Amygdala (tissue), 56 donors: ENCODE measurements at regions not wholly inside any gene's neighbourhood (a gene's known extent, or its start where the extent isn't known, plus 50 kb on each side); places are given as distances from the start of the nearest gene placed in this dataset.

ENCODE experiments used
- DNase-seq, 56 donors: peaks; one replicate each; lab custom pipeline; 2025; lab: John Stamatoyannopoulos, UW

DNA sequence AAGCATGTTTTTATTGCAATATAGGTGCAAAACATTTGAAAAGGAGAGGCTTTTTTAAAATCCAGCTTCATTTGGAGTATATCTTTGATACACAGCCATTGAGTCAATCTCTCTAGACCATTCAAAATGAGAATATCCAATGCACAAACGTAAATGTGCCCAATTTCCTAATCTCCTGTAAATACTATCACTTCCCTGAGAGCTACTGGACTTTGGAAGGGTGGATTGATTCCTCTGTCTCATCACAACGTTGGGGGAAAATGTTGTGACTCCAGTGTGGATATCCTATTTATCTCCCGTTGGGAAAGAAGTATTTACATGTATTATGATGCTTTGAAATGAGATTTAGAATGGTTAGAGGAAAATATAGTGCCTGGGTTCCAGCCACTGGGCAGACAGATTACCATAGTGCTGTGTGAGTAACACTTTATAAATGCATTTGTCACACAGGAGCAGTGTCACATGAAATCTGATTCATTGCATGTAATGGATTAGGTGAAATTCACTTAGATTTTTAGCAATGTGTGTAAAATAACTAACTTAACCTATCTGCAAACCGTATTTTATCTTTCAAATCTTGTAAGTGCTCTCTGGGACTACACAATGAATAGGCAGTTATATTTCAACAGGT, 64.4 kb upstream of the VCX3A start:
- no peak for DNase-seq
